GM18511 (cell line): ENCODE measurements at regions not wholly inside any gene's neighbourhood (a gene's known extent, or its start where the extent isn't known, plus 50 kb on each side); places are given as distances from the start of the nearest gene placed in this dataset.

ENCODE experiments used
- ATAC-seq: cut with Tn5 transposase; IDR thresholded peaks from one replicate; pipeline ENCODE4 v1.9.1; 2021; ENCODE audit warnings: mild to moderate bottlenecking, moderate library complexity; ENCODE audit not compliant: unreplicated experiment

GRCh38 chr12:30440826-30441602 lies 254.7 kb downstream of the IPO8 start:
- ATAC-seq = no peak

- no peak for ATAC-seq
These were observed 256.5 kb downstream of the IPO8 start for GRCh38 chr12:30439201-30439600.

- ATAC-seq = no peak
These were observed 257.0 kb downstream of the IPO8 start for GRCh38 chr12:30438601-30439041.

GRCh38 chr12:30437616-30438015 lies 258.1 kb downstream of the IPO8 start:
- no peak for ATAC-seq

- no peak for ATAC-seq
These were observed 258.6 kb downstream of the IPO8 start for GRCh38 chr12:30437044-30437443.

GRCh38 chr12:30428098-30428497 lies 267.6 kb downstream of the IPO8 start:
- no peak for ATAC-seq

GRCh38 chr12:30427555-30427954 lies 268.1 kb downstream of the IPO8 start:
- no peak for ATAC-seq

- no peak for ATAC-seq
These were observed 270.2 kb downstream of the IPO8 start for GRCh38 chr12:30425445-30425844.

- no peak for ATAC-seq
These were observed 272.3 kb downstream of the IPO8 start for GRCh38 chr12:30423330-30423729.

- ATAC-seq = no peak
These were observed 272.8 kb downstream of the IPO8 start for GRCh38 chr12:30422844-30423243.

GRCh38 chr12:30420561-30420960 lies 275.1 kb downstream of the IPO8 start:
- no peak for ATAC-seq

GRCh38 chr12:30417697-30418231 lies 277.9 kb downstream of the IPO8 start:
- no peak for ATAC-seq

- no peak for ATAC-seq
These were observed 279.0 kb downstream of the IPO8 start for GRCh38 chr12:30416631-30417030.

GRCh38 chr12:30415777-30416176 lies 279.9 kb downstream of the IPO8 start:
- ATAC-seq = no peak

- no peak for ATAC-seq
These were observed 281.2 kb downstream of the IPO8 start for GRCh38 chr12:30414507-30414906.

- ATAC-seq = no peak
These were observed 295.3 kb downstream of the IPO8 start for GRCh38 chr12:30400349-30400748.

- no peak for ATAC-seq
These were observed 295.8 kb downstream of the IPO8 start for GRCh38 chr12:30399859-30400258.

- ATAC-seq = no peak
These were observed 299.1 kb downstream of the IPO8 start for GRCh38 chr12:30396576-30396975.

GRCh38 chr12:30395190-30395589 lies 300.5 kb downstream of the IPO8 start:
- no peak for ATAC-seq

- ATAC-seq = no peak
These were observed 303.8 kb downstream of the IPO8 start for GRCh38 chr12:30391766-30392366.

GRCh38 chr12:30385706-30386105 lies 310.0 kb downstream of the IPO8 start:
- ATAC-seq = no peak

- no peak for ATAC-seq
These were observed 310.7 kb downstream of the IPO8 start for GRCh38 chr12:30384976-30385375.
